ENCODE measurements at regions not wholly inside any gene's neighbourhood (a gene's known extent, or its start where the extent isn't known, plus 50 kb on each side); places are given as distances from the start of the nearest gene placed in this dataset.

GRCh38 chr6:170029416-170030283, 261.2 kb downstream of the DLL1 start:
- no peak for DNase-seq (ENCODE audit: low read depth)

GRCh38 chr6:170028629-170029345, 262.1 kb downstream of the DLL1 start:
- DNase-seq (ENCODE audit: low read depth) = no peak

GRCh38 chr6:170027647-170028043, 263.2 kb downstream of the DLL1 start:
- DNase-seq (ENCODE audit: low read depth) = no peak

- no peak for DNase-seq (ENCODE audit: low read depth)
Observed at GRCh38 chr6:170026751-170027646, 263.9 kb downstream of the DLL1 start.

GRCh38 chr6:170025935-170026750, 264.7 kb downstream of the DLL1 start:
- DNase-seq (ENCODE audit: low read depth) = no peak

- DNase-seq (ENCODE audit: low read depth) = no peak
Observed at GRCh38 chr6:170025341-170025911, 265.5 kb downstream of the DLL1 start.

- no peak for DNase-seq (ENCODE audit: low read depth)
Observed at GRCh38 chr6:170024940-170025339, 265.9 kb downstream of the DLL1 start.

GRCh38 chr6:170023620-170024521, 267.0 kb downstream of the DLL1 start:
- DNase-seq (ENCODE audit: low read depth) = no peak

- no peak for DNase-seq (ENCODE audit: low read depth)
Observed at GRCh38 chr6:170022827-170023619, 267.9 kb downstream of the DLL1 start.

GRCh38 chr6:170022291-170022722, 268.6 kb downstream of the DLL1 start:
- no peak for DNase-seq (ENCODE audit: low read depth)

- DNase-seq (ENCODE audit: low read depth) = no peak
Observed at GRCh38 chr6:170021579-170021978, 269.3 kb downstream of the DLL1 start.

- DNase-seq (ENCODE audit: low read depth) = no peak
Observed at GRCh38 chr6:170019818-170020583, 268.6 kb downstream of the ERMARD start.

GRCh38 chr6:170018936-170019817, 267.8 kb downstream of the ERMARD start:
- no peak for DNase-seq (ENCODE audit: low read depth)

GRCh38 chr6:170018422-170018935, 267.1 kb downstream of the ERMARD start:
- DNase-seq (ENCODE audit: low read depth) = no peak

GRCh38 chr6:170017603-170018320, 266.3 kb downstream of the ERMARD start:
- no peak for DNase-seq (ENCODE audit: low read depth)

GRCh38 chr6:170013815-170014214, 262.4 kb downstream of the ERMARD start:
- DNase-seq (ENCODE audit: low read depth) = no peak

GRCh38 chr6:170012037-170012330, 260.6 kb downstream of the ERMARD start:
- DNase-seq (ENCODE audit: low read depth) = no peak

Data from stimulated activated CD4-positive, alpha-beta T cell treated with anti-CD3 and anti-CD28 coated beads, Interleukin-2, amount 100 ng/mL, for 4 hours (primary cell).